Stomach (tissue), 4 donors: ENCODE measurements at regions not wholly inside any gene's neighbourhood (a gene's known extent, or its start where the extent isn't known, plus 50 kb on each side); places are given as distances from the start of the nearest gene placed in this dataset.

ENCODE experiments used
- CTCF ChIP-seq, 7 experiments: fragments of 450-650 bp in 4 of 7; fragments of 200-600 bp in 3 of 7; sonication (generic) in 3 of 7; IDR thresholded peaks; one replicate each; pipeline ENCODE4 v1.5.1; 2016 to 2019; ENCODE audit warnings: antibody characterized with exemption in 7 of 7, control low read depth in 2 of 7, mild to moderate bottlenecking in 1 of 7
- POLR2A ChIP-seq, 4 donors: fragments of 450-650 bp; IDR thresholded peaks; one replicate each; pipeline ENCODE4 v1.6.1; 2016; ENCODE audit warnings: antibody characterized with exemption in 4 of 4, control low read depth in 2 of 4, mild to moderate bottlenecking in 1 of 4, moderate library complexity in 1 of 4

DNA sequence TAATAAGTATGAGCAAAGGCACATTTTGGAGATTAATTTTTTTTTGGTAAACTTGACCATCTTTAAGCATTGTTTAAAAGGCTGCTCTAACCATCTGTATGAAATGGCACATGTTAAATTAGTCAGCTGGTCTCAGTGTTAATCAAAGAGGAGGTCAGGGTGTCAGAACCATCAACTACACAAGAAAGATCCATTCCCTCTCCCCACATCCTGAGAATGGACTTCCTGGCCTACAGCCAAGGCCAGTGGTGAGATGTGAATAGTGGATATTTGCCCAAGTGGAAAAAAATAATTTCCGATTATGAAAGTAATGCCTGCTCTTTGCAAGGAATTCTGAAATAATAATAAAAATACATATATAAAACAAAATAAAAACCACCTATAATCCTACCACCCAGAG lies 641.7 kb downstream of the NR2F2 start:
- TF ChIP-seq CTCF (IDR thresholded peaks at IDR 0.05) (no peak), POLR2A (IDR thresholded peaks at IDR 0.05) (no peak)
